Hindlimb muscle (tissue), 1 donor: ENCODE measurements at regions not wholly inside any gene's neighbourhood (a gene's known extent, or its start where the extent isn't known, plus 50 kb on each side); places are given as distances from the start of the nearest gene placed in this dataset.
"Not testable (repeated sequence)": the region's sequence is repeated elsewhere in the genome, so short reads cannot be mapped to it uniquely, and the experiment has no call there.

Source experiments
- DNase-seq: peaks from one replicate; pipeline ENCODE4 v3.0.0-alpha.2; 2013

DNA sequence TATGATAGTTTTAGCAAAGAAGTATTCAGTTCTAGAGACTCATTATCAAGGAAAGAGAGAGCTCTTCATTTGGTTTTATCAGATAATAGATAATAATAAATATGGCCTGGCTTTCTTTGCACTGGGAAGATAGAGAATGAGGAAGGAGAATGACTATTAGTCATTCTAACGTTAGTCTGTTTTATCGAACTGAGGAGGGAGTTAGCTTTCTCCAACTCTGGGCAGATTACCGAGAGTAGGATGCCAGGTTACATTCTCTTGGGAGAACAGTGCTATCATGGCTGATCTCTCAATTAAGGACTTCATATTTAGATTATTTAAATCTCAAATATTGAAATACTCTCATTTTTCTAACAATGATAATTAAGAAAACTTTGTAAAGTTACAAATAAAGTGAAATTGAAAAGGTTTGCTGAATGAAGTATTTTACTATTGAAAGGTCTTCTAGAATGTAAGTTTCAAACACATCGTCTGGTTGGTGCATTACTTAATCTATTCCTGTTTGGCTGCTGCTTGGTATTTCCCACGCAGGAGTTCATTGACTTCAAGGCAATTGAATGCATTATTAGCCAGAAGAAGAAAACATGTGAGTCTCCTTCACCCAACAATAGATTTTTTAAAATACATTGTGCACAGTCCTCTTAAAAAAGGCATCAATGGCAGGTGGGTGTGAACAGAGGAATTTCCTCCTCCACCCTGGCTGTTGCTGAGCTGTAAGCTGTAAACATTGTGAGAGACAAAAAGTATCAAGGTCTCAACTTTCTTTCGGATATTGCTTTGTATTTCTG, 140.8 kb downstream of the C9orf152 start:
- no peak for DNase-seq

- no peak for DNase-seq
Measured at GRCh38 chr9:110068212-110068611, 139.7 kb downstream of the C9orf152 start.

DNA sequence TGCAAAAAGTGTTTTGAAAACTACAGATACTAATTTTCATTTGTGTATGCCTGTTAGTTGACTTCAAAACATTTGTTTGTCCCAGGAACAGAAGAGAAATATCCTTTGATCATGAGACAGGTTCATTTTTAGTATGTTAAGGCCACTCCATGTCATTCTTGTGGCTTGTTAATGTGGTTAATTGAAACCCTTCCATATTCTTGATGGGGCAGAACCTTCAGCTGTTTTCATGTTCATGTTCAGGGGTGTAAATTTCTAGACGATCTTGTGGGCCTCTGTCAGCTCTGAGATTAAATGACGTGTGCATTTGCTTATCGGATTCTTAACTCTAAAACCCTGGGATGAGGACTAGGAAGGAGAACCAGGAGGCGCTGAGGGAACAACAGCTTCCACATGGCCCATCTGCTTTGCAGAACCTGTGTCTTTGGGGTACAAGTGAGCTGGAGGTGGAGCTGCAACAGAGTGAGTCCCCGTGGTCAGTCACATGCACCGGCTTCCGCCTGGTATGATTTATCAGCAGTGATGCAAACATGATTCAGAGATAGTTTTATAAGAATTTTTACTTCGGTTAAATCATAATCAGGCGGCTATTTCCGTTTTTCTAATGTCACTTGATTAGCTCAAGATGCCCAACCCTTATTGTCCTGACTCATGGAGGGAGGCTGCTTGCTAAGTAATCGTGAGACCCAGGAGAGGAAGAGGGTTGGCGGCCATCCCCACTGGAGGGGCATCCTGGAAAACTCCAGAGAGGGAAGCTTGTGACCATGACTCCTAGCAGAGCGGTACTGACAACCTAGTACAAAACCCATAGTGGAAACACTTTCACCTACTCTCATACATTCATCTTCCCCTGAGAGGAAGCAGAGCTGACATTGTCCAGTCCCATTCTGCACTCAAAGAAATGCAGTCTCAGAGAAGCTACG, 138.4 kb downstream of the C9orf152 start:
- no peak for DNase-seq

DNA sequence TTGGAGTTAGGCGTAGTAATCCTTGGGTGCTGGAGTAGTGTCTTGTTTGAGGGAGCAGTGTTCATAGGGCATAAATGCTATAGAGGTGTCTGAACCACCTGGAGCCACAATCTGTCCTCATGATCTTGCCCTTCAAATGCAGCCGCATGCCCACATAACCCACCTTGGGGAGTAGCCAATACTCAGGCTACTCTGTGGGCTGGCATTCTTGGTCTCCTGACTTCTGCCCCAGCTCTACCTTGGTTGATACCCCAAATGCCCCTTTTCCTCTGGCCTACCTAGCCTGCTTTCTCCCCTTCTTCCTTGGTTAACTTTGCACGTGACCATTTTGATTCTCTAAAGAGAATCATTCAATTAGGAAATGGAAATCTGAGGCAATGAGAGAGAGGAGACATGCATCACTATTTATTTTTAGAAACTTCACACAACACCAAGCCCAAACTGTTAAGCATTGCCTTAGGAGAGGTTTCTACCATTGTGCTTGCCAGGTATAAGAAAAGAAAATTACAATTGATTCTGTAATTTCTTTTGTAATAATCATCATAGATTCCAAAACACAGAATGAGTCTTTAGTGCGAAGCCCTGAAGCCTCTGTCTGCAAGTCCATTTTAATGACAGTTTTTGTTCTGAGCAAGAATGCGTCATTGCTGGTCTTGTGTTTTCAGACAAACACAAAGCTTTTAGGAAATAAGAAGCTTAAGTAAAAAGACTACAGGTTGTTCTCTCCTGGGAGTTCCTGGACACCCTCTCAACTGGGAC, 135.2 kb downstream of the C9orf152 start:
- no peak for DNase-seq

GRCh38 chr9:110073356-110073905, 134.5 kb downstream of the C9orf152 start:
- no peak for DNase-seq

- no peak for DNase-seq
Measured at GRCh38 chr9:110076894-110077725, 130.8 kb downstream of the C9orf152 start.

DNA sequence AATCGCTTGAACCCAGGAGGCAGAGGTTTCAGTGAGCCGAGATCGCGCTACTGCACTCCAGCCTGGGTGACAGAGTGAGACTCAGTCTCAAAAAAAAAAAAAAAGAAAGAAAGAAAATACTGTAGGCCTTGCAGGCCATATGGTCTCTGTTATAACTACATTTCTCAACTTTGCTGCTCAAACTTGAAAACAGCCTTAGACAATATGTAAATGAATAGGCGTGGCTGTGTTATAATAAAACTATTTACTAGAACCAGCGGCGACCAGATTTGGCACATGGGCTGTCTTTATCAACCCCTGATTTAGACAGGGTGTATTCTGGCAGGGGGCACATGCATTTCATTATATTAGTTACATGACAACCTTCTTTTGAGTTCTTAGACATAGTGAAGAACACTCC, 130.0 kb downstream of the C9orf152 start:
- DNase-seq, result no peak

- no peak for DNase-seq
Measured at GRCh38 chr9:110078604-110079003, 129.4 kb downstream of the C9orf152 start.

DNA sequence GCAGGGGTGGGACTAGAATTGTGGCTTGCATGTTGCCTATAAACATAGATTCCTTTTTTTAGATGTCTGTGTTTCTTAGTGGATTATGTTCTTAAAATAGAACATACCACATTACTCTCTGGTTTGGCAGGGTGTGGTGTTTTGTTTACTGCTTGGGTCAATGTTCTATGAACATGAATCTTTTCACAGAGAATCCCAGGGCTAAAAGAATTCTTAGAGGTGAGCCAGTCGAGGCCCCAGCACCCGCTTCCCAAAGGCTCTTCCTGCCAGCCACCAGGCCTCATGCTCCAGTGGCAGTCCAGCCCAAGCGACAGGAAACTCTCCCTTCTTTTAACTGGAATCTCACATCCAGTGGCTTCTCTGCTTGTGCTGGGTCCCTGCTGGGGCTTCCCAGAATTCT, 126.6 kb downstream of the C9orf152 start:
- DNase-seq, result no peak

GRCh38 chr9:110083866-110084265, 124.1 kb downstream of the C9orf152 start:
- DNase-seq, result no peak

DNA sequence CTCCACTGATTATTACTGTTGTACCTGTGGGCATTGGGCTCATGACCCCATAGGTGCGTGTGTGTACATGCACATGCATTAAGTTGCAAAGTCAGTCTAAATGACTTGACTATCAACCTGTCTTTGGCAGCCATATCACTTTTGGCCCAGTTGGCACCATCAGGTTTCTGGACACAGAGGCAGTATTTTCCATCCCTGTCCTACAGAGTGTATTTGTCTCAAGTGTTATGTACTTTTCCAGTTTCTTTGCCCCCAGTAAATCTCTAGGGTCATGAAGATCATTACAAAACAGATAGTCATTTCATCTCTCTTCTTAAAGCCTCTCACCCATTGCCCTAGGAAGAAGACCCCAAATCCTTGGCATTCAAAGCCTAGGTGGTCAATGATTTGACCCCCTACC, 121.4 kb downstream of the C9orf152 start:
- no peak for DNase-seq

- no peak for DNase-seq
Measured at GRCh38 chr9:110087605-110088004, 120.4 kb downstream of the C9orf152 start.

GRCh38 chr9:110088099-110088498, 119.9 kb downstream of the C9orf152 start:
- DNase-seq, result no peak

DNA sequence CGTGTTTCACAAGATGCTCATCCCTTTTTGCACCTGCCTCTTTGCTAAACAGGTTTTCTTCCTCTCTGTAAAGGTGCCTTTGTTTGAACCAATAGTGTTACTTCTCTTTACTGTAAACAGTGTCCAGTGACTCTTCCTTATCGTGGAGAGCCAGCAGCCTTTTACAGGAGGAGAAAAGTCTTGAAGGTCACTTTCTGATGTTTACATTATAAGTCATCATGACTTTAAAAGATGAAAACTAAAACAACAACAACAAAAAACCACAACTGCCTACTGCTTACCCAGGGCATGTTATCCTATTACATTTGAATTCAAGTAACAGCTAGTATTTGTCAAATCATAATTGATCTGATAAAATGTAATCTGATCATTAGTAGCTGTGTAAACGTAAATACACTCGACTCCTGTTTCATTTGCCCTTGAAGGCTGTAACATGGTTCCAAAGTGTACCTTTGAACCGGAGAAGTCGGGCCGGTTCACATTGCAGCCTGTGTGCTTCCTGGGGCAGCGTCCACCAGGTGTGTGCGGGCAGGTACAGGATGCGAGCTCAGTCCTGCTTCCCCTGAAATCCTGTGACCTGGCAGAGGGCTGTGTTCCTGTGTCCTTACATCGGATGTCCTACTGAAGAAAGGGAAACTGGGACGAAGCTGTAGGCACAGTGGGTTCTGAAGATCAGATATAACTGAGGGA, 118.1 kb downstream of the C9orf152 start:
- no peak for DNase-seq

GRCh38 chr9:110092792-110093191, 115.2 kb downstream of the C9orf152 start:
- DNase-seq, result no peak

DNA sequence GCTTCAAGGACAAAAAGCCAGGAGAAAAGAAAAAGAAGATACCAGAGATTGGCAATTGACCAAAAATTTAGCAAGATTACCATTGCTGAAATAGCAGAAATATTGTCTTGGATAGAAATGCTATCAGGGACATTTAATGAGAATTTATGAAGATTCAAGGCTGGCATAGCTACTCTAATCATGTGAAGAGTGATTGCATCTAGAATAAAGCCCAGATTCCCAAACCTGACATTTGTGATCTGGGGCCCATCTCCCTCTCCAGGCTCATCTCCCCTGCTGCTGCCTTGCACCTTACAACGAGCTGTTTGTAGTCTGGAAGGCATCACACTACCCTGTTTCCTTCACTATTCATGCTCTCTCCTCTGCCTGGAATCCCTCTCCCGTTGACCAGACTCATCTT, 114.5 kb downstream of the C9orf152 start:
- DNase-seq, result no peak

DNA sequence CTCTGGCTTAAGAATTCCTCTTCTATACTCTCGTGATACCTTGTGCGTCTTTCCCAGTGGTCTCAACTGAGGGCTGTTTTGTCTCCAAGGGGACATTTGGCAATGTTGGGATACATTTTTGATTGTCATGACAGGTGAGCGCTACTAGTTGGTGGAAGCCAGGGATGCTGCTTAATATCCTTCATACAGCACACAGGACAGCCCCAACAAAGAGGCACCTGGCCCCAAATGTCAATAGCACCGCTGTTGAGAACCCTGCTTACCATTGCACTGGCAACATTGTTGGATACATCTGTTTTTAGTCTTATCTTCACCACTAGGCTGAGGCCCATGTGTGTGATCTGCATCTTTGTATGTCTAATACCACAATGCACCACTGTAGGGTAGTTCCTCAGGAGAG, 114.1 kb downstream of the C9orf152 start:
- no peak for DNase-seq

GRCh38 chr9:110095161-110095595, 112.8 kb downstream of the C9orf152 start:
- no peak for DNase-seq

DNA sequence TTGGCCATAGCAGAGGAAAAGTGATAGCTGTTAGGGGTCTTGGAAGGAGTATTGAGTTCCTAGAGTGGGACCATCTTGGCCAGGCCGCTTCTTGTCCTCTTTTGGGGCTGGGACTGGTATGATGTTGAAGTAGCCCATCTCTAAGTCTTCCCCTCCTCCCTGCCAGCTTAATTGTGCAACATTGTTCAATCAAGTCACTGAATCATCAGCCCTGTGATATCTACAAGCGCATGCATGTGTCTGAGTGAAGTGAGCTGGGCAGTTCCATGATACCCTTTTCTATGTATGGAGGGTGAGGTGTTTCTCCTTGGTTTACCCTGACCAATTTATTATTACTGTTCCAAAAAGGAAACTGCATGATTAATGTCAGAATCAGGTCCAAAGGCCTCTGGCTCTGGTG, 112.2 kb downstream of the C9orf152 start:
- DNase-seq, result no peak

DNA sequence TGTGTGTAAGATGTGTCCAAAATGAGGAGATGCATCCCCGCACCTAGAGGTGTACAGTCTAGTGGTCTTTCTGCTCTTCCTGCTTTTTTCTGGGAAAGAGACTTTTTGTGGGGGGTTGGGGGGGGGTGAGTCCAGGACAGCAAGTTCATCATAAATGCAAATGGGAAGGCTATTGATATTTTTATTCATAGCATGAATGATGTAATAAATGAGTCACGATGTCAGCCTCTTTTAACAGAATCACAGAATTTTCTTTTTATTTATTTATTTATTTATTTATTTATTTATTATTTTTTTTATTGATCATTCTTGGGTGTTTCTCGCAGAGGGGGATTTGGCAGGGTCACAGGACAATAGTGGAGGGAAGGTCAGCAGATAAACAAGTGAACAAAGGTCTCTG, 111.3 kb downstream of the C9orf152 start:
- DNase-seq, result not testable (repeated sequence)
